HG03039 (cell line): ENCODE measurements at regions not wholly inside any gene's neighbourhood (a gene's known extent, or its start where the extent isn't known, plus 50 kb on each side); places are given as distances from the start of the nearest gene placed in this dataset.

Source experiments
- ATAC-seq: cut with Tn5 transposase; IDR thresholded peaks from one replicate; pipeline ENCODE4 v1.9.1; 2021; ENCODE audit warnings: mild to moderate bottlenecking, moderate library complexity; ENCODE audit not compliant: unreplicated experiment

DNA sequence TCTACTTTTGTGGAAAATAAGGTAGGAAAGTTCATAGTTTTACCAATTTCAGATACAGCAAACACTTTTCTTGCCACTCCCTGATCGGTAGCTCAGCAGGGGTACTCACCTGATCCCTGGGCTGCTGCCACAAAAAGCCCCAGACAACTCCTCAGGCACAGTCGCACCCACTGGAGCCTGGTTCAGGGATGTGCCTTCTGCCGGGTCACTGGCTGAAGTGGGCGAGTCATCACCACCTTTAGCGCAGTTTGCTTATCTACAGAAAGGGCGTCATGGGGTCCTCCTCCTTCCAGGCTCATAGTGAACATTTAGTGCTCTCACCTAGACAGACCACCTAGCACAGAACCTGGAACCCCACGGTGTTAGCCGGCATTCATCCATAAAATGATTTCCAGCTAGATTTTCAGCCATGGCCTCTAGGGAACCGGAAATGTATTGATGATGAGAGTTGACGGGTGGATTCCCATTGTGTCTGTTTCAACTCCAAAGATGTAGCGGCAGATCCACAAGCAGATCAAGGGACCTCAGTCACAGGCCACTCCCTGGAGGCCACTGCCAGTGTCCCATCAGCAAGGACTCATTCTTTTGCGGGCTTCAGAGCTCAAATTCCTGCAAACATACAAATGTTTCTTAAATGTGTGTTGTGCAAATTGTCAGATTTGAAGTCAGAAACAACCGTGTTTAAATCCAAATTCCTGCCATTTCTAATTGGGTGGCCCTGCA, 408.4 kb upstream of the SALL3 start:
- ATAC-seq = no peak

DNA sequence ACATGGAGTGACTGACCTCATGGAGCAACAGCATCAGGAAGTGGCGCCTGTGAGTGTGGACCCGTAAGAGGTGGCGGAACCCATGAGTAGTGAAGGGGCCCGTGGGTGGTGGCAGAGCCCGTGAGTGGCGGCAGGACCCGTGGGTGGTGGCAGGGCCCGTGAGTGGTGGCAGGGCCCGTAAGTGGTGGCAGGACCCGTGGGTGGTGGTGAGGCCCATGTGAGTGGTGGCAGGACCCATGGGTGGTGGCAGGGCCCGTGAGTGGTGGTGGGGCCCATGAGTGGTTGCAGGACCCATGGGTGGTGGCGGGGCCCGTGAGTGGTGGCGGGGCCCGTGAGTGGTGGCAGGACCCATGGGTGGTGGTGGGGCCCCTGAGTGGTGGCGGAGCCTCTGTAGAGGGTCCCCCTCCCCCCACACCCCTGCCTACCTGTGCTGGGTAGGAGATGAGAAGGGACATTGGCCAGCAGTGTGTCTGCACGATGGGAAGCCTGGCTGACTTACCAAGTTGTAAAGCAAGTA, 407.7 kb upstream of the SALL3 start:
- ATAC-seq = no peak

DNA sequence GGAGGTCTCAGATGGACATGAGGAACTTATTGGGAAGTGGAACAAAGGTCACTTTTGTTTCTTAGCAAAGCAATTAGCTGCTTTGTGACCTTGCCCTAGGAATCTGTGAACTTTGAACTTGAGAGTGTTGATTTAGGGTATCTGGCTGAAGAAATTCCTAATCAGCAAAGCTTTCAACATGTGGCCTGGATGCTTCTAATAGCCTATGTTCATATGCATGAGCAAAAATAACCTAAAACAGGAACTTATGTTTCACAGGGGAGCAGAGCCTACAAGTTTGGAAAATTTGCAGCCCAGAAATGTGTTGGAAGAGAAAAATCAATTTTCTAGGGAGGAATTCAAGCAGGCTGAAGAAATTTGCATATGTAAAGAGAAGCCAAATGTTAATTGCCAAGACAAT, 405.8 kb upstream of the SALL3 start:
- no peak for ATAC-seq

DNA sequence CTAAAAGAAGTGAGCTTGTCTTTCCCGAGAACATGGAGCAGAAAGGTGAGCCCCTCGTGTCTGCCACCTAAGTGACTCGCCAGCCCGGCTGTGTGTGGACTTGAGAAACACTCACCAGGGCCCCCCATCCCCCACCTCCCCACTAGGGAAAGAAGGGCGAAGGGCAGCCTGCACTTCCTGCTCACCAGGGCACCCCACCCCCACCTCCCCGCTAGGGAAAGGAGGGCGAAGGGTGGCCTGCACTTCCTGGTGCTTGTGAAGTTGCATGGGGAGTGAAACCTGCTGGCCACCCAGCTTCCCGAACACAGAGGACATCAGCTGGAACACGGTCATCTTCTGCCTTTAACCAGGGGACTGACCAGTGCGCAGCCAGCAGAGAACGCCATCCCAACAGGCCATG, 402.7 kb upstream of the SALL3 start:
- no peak for ATAC-seq

DNA sequence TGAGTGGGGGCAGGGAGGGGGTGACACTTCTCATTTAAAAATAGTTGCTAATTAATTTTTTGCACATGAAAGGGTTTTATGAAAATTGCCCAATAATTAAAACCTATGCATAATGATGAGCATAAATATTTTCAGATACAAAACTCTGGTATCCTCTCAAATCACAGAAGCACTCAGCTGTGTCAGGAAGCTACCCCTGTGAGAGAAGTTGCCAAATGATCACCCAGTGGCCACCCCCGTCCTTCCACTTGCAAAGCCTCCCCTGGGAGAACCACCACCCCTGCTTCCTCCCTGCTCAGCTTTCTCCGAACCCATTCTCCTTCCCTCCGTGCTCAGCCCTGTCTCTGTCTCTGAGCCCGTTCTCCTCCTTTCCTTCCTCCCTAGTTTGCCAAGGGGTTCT, 400.2 kb upstream of the SALL3 start:
- ATAC-seq = no peak

DNA sequence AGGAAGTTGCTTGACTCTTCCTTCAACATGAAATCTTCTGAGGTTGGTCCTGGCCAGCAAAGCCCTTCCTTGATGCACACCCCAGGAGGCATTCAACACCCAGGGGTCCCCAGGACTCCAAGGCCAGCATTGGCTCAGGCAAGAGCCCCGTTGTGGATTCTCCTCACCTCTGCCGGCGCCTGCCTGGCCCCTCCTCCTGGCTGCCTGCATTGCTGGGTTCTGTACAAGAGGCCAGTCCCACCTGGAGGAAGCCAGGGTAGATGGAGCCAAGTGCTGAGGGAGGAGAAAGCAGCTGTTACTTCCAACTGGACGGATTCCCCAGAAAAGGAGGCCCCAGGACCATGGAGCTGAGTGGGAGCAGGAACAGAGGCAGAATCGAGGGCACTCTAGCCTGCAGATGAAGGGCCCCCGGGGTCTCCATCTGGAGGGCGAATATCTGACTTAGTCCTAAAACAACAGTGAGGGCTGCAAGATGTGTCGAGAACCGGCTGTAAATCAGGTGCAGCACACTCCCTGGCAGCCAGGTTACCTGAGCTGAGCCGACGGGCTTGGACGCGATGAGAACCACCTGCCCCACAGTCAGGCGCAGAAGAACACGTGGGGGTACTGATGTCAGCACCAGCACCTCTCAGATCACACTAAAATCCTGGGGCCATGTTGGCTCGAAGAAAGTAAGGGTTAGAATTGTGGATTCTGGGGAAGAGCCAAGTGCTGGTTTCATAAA, 399.6 kb upstream of the SALL3 start:
- ATAC-seq = no peak

DNA sequence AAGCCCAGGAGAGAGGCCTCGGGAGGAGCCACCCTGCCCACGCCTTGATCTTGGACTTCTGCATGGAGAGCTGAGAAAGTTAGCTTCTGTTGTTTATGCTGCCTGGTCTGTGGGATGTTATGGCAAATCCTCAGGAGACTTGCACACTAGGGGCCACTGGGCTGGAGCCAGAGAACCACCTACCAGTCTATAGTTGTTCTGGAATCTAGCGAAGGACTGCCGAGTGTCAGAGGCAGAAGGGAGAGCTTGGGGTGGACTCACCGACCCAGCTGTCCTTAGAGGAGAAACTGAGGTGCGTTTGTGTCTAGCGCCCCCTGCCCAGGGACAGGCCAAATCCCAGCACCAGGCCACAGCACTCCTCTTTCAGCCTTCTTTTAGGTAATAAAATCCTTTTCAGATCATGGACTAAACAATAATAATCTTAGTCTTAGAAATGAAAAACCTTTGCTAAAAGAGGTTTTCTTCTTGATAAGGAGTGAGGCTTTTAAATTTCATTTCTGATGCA, 398.7 kb upstream of the SALL3 start:
- ATAC-seq = no peak

DNA sequence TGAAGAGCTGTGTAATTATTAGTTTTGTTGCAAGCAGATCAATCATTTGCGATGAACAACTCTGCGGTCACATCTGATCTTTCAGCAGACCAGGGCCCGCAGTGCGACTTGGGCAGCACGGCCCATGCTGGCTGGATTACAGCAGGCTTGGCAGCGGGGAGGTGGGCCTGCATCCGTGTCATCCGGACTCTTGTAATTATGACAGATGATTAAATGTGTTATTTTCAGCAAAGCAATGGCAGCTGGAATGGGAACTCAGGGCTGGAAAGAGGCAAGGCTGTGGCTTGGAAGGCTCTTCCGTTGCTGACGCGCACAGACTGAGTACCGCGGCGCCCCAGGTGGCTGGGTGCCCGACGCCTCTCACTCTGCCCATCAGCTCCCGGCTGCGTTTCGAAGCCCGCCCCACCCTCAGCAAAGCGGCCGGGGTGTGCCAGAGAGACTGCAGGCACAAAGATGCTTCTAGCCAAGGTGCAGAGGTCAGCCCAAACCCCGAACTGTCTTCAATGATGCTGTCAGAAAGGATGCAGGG, 397.4 kb upstream of the SALL3 start:
- ATAC-seq = no peak

DNA sequence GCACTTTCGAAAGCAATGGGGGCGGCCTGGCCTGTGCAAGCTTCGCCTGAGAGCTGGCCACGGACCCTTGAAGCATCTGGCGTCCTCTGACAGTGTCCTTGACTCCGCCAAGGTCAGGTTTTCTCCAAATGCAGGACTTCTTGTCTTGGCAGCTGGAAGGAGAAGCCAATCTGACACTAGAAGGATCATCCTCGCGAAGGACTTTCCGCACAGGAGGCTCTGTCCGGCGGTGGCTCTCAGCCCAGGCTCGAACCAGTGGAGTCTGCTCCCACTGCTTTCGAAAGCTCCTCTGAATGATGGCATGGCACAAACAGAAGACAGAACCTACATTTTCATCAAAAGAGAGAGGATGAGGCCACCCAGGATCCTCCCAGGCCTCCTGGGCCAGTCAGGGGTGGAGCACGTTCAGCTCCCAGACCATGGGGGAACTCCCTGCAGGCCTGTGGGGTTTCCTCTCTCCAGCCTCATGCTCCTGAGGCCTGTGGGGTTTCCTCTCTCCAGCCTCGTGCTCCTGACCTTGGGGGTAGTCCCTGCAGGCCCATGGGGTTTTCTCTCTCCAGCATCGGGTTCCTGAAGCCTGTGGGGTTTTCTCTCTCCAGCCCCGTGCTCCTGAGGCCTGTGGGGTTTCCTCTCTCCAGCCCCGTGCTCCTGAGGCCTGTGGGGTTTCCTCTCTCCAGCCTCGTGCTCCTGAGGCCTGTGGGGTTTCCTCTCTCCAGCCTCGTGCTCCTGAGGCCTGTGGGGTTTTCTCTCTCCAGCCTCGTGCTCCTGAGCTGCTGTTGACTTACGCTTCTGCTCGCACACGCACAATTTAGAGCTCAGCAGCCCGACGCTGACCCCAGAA, 396.5 kb upstream of the SALL3 start:
- ATAC-seq = no peak

DNA sequence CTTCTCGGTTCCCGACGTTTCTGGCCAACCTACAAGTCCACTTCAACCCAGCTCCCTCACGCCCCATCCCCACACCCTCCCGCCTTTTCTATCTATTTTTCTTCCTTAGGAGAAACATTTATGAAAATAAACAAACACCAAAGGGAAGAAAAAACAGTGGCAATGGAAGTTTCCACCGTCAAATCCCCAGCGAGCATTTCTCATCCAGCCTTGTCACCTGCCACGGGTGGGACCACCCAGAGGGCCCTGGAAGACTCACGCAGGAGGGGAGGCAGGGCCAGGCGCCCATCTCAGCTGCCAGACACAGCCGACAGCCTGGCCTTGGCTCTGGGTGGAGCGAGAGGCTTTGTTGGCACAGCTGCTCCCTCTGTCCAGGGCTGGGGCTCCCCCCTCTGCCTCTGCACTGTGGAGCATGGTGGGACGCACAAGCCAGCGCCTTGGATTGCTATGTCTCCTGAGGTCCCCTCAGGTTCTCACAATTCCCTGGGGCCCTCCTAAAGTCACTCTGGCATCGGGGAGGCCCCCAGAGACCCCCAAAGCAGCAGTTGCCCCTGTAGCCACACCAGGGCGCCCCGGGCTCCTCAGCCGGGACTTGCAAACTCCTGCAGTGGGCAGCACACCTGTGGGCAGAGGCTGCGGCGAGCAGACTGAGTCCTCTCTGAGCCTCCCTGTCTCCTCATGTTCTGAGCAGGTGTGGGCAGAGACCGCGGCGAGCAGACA, 395.7 kb upstream of the SALL3 start:
- no peak for ATAC-seq

DNA sequence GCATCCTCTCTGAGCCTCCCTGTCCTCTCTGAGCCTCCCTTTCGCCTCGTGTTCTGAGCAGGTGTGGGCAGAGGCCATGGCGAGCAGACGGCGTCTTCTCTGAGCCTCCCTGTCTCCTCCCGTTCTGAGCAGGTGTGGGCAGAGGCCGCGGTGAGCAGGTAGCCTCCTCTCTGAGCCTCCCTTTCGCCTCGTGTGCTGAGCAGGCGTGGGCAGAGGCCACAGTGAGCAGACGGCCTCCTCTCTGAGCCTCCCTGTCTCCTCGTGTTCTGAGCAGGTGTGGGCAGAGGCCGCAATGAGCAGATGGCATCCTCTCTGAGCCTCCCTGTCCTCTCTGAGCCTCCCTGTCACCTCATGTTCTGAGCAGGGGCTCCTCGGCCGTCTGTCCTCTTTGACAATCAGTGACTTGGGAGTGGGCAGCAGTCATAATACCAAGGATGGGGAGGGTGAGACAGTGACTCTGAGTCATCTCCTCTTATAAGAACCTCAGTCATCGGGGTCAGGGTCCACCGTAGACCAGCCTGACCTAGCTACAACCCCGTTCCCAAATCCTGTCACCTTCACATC, 395.1 kb upstream of the SALL3 start:
- ATAC-seq = no peak

DNA sequence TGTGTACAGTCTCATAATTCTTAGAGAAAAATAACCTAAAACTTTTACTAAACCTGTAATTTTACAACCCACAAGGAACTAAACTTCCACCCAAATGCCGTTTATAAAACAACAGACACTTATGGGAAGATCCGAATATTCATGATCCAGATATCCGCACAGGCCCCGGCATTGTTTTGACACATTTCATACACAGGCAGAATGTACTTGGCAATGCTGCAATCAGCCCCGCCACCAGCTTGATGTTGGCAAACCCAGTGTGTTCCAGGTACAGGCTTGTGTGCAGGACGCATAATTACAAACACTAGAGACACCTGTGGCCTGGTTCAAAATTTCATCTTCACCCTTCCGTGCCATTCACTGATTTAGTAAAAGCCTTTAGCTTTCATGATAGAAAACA, 393.0 kb upstream of the SALL3 start:
- ATAC-seq = no peak

DNA sequence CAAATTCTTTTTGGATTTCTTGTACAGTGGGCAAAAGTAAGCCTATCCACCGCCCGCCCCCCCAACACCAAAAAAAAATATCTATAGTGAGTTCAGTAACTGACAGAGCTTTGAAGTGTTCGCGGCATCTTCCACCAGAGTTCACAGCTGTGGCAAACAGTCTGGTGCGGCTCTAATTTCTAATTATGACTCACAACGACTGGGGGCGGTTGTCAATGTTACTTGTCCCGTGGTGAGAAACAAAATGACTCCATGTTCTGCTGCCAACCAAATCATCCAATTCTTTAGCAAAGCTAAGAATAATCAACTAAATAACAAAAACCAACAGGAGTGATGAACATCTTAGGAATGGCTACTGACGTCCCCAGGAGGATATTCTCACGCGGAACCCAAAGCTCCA, 392.5 kb upstream of the SALL3 start:
- no peak for ATAC-seq

DNA sequence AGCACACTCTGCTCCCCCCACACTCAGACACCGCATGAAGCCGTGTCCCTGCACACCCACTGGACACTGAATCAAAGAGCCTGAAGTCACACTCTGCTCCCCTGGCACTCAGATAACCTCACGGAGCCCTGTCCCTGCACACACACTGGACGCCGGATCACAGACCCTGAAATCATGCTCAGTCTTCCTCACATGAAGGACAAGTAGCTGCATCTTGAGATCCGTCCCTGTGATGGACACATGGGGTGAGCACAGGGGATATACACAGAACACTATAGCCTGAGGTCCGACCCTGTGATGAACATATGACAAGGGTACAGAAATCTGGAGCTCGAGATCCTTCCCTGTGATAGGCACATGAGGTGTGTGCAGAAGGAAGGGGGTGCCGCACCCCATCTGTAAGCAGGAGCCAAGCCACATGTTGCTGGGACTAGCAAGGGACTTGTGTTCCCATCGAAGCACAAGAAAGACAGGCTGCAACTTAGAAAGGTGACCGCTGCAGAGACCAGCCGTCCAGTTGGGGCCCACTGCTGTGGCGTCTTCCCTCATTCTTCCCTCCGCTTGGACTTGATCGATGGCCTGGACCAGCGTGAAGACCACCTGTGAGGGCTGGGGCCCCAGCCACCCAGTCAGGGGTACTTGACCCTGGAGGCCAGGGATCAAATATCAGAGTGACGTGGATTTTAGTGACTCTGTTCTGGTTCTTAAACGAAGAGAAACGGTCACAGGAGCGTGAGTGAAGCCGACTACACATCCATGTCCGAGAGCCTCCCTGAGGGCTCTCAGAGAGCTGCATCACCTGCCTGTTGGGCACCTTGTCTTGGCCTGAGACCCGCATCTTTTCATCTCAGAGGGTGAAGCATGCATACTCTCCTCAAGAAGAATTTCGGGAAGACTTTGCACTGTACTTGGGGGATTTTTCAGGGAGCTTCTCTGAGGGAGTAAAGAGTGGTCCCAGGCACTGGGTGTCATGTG, 391.7 kb upstream of the SALL3 start:
- ATAC-seq = no peak

DNA sequence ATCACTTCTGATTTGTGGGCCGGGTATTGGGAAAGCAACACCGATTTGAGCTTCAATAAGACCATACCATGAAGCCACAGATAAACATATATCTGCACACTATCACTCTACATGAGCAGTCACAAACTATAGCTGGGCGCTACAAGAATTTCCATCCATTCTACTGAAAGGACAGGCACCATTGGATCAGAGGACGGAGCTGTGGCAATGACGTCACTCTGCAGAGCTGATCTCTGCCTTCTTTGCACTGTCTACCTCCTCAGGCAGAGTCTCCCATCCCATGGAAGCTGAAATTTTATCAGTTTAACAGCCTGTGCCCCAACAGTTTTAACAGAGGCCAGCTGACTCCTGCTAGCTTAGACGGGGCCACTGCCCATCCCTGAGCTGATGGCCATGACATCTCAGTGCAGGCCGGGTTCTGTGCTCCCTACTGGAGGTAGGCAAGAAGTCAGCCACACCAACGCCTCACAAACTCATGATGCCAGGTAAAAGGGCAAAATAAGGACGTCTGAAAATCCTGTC, 389.6 kb upstream of the SALL3 start:
- ATAC-seq = no peak

DNA sequence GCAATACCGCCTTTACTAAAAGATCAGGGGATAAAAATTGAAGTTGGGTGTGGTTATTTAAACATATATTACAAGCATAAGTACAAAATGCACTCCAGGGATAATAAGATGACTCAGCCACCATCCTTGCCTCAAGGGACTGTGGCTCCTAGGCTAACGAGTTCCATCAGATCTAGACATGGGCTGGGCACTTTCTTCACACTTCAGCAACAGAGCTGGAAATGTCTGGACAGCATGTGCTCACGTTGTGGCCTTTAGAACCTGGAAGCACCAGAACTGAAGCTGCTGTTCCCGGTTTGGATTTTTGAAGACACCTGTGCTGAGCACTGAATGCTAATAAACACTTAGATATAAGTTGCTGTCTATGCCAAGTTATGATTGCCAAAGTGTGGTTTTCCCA, 384.2 kb upstream of the SALL3 start:
- ATAC-seq = no peak

DNA sequence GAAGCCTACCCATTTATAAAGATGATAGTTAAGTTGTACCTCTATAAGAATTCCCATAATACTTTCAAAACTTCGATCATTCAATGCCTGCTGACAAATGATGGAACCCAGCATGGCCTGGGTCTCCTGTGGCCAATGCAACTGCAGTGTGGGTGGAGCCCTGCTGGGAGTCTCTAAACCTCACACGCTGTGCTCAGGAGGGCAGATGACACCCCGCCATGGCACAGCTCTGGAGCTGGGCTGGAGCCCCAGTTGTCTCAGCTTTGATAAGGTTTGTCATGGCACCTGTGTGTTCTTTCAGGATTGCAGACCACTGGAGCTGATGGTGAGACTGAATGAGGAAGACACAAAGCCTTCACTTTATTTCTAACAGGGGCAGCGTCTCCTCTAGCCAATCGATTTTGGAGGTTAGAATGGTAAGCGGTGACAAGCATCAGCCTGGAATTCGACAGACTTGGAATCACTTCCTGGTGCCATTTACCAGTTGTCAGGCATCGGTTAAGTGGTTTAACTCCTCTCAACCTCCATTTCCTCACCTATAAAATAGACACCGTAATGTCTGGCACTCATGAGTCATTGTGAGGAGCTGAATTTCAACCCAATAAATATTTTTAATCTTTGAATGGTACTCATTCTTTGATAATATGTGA, 383.6 kb upstream of the SALL3 start:
- ATAC-seq = no peak

DNA sequence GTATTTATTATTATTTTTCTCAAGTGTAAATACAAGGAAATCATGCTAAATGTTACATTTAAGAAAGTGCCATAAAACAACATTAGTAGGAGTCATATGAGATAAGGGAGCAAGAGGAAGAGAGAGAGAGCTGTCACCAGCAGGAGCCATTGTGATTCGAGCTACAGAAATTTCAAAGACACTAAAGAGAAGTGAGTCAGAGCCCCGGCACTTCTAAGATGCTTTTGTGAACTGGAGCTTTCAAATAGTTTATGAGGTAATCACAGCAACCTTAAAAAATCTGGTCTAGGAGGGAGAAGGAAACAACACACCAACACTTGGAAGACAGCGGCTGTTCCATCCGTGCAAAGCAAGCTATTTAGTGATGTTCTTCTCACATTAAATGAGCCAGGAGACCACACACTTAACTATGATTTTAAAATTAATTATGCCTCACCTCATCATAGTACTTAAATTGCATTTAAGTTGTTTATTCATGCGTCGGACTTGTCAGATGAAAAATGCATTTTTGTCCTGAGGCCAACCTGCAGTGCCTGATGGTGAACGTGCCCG, 382.7 kb upstream of the SALL3 start:
- ATAC-seq = no peak
